OCI-LY1 (cell line): ENCODE measurements at regions not wholly inside any gene's neighbourhood (a gene's known extent, or its start where the extent isn't known, plus 50 kb on each side); places are given as distances from the start of the nearest gene placed in this dataset.

Experiments
- H2AFZ ChIP-seq: fragments of 200-600 bp; sonication (generic), shearing (Covaris generic); 2 replicates; pipeline ENCODE4 v1.6.0; 2014; ENCODE audit warnings: antibody characterized with exemption, mild to moderate bottlenecking, low read length
- H3F3A ChIP-seq: fragments of 200-600 bp; sonication (generic), shearing (Covaris generic); 2 replicates; pipeline ENCODE4 v1.6.0; 2014; ENCODE audit warnings: mild to moderate bottlenecking, antibody characterized with exemption, low read length, moderate library complexity; ENCODE audit not compliant: insufficient read depth
- H3K27ac ChIP-seq: fragments of 200-600 bp; sonication (generic); 2 replicates; pipeline ENCODE4 v1.5.1; 2014; ENCODE audit warnings: low read length, mixed run types, mild to moderate bottlenecking, low read depth; ENCODE audit not compliant: poor library complexity, severe bottlenecking
- H3K27me3 ChIP-seq: fragments of 200-600 bp; sonication (generic); 2 replicates; pipeline ENCODE4 v1.6.0; 2014; ENCODE audit warnings: antibody characterized with exemption, mild to moderate bottlenecking, low read length, moderate library complexity; ENCODE audit not compliant: insufficient read depth
- H3K36me3 ChIP-seq: fragments of 200-600 bp; sonication (generic); 2 replicates; pipeline ENCODE4 v1.6.1; 2014; ENCODE audit warnings: mild to moderate bottlenecking, antibody characterized with exemption, low read length, moderate library complexity, mixed read lengths; ENCODE audit not compliant: insufficient read depth
- H3K4me1 ChIP-seq: fragments of 200-600 bp; sonication (generic); 2 replicates; pipeline ENCODE4 v1.5.1; 2014; ENCODE audit warnings: mild to moderate bottlenecking, low read length, moderate library complexity; ENCODE audit not compliant: insufficient read depth, severe bottlenecking
- H3K4me2 ChIP-seq: fragments of 200-600 bp; sonication (generic), shearing (Covaris generic); 2 replicates; pipeline ENCODE4 v1.6.1; 2014; ENCODE audit warnings: low read length
- H3K4me3 ChIP-seq: fragments of 200-600 bp; sonication (generic); 2 replicates; pipeline ENCODE4 v1.5.1; 2014; ENCODE audit warnings: low read length, low read depth, mild to moderate bottlenecking, mixed read lengths; ENCODE audit not compliant: poor library complexity, severe bottlenecking
- H3K79me2 ChIP-seq: fragments of 200-600 bp; shearing (Covaris generic); 2 replicates; pipeline ENCODE4 v1.6.1; 2016; ENCODE audit warnings: mixed run types, low read length, mixed read lengths; ENCODE audit not compliant: insufficient read depth
- H3K9ac ChIP-seq: fragments of 200-600 bp; sonication (generic), shearing (Covaris generic); 2 replicates; pipeline ENCODE4 v1.6.1; 2014; ENCODE audit warnings: mild to moderate bottlenecking, low read length, mixed read lengths
- H3K9me2 ChIP-seq: fragments of 200-600 bp; sonication (generic), shearing (Covaris generic); 2 replicates; pipeline ENCODE4 v1.6.1; 2014; ENCODE audit warnings: low read depth, mild to moderate bottlenecking, low read length, mixed read lengths
- H3K9me3 ChIP-seq: fragments of 200-600 bp; shearing (Covaris generic); 2 replicates; pipeline ENCODE4 v1.6.1; 2014; ENCODE audit warnings: low read length, mixed read lengths
- H4K20me1 ChIP-seq: fragments of 200-600 bp; sonication (generic), shearing (Covaris generic); 2 replicates; pipeline ENCODE4 v1.6.0; 2016; ENCODE audit warnings: mild to moderate bottlenecking, low read length; ENCODE audit not compliant: insufficient read depth
- EZH2 ChIP-seq: fragments of 200-600 bp; sonication (generic), shearing (Covaris generic); IDR thresholded peaks from 2 replicates; pipeline ENCODE4 v1.8.0; 2017; ENCODE audit warnings: borderline replicate concordance, mixed run types, mild to moderate bottlenecking, antibody characterized with exemption, low read length, moderate library complexity, mixed read lengths
- TF ChIP-seq, protein P1 (sequence below): fragments of 200-600 bp; sonication (generic), shearing (Covaris generic); IDR thresholded peaks from 2 replicates; pipeline ENCODE4 v1.5.1; 2017; ENCODE audit warnings: mild to moderate bottlenecking, antibody characterized with exemption, low read length, moderate library complexity, mixed read lengths

GRCh38 chr1:14260480-14260879, 338.0 kb upstream of the KAZN start:
- no peaks in the 10 kb centered on the region for H3K27me3 ChIP-seq
- H3K9me2 ChIP-seq, result no peaks in the 10 kb centered on the region
- no peaks in the 10 kb centered on the region for H4K20me1 ChIP-seq
- TF ChIP-seq EZH2, result no peak
- TF ChIP-seq, protein P1, sequence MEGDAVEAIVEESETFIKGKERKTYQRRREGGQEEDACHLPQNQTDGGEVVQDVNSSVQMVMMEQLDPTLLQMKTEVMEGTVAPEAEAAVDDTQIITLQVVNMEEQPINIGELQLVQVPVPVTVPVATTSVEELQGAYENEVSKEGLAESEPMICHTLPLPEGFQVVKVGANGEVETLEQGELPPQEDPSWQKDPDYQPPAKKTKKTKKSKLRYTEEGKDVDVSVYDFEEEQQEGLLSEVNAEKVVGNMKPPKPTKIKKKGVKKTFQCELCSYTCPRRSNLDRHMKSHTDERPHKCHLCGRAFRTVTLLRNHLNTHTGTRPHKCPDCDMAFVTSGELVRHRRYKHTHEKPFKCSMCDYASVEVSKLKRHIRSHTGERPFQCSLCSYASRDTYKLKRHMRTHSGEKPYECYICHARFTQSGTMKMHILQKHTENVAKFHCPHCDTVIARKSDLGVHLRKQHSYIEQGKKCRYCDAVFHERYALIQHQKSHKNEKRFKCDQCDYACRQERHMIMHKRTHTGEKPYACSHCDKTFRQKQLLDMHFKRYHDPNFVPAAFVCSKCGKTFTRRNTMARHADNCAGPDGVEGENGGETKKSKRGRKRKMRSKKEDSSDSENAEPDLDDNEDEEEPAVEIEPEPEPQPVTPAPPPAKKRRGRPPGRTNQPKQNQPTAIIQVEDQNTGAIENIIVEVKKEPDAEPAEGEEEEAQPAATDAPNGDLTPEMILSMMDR, result no peak
- H3K27ac ChIP-seq, result no peak overlapping the region
- H3K9me3 ChIP-seq, result no peaks in the 10 kb centered on the region
- no peaks in the 10 kb centered on the region for H3K36me3 ChIP-seq
- no peaks in the 10 kb centered on the region for H3F3A ChIP-seq
- no peak overlapping the region for H3K4me2 ChIP-seq
- H3K4me3 ChIP-seq, result no peak overlapping the region
- no peak overlapping the region for H3K9ac ChIP-seq
- no peak overlapping the region for H2AFZ ChIP-seq
- no peaks in the 10 kb centered on the region for H3K4me1 ChIP-seq
- no peaks in the 10 kb centered on the region for H3K79me2 ChIP-seq

GRCh38 chr1:14261395-14261794, 337.1 kb upstream of the KAZN start:
- Histone ChIP-seq H3F3A (no peaks in the 10 kb centered on the region), H3K36me3 (no peaks in the 10 kb centered on the region), H3K4me3 (no peak overlapping the region), H3K79me2 (no peaks in the 10 kb centered on the region), H3K4me1 (no peaks in the 10 kb centered on the region), H3K9ac (no peak overlapping the region), H3K27ac (no peak overlapping the region), H4K20me1 (no peaks in the 10 kb centered on the region), H3K4me2 (no peak overlapping the region), H2AFZ (no peak overlapping the region), H3K9me2 (no peaks in the 10 kb centered on the region), H3K27me3 (no peaks in the 10 kb centered on the region), H3K9me3 (no peaks in the 10 kb centered on the region)
- no peak for TF ChIP-seq EZH2
- TF ChIP-seq, protein P1, result no peak

- H3K9ac ChIP-seq, result no peak overlapping the region
- no peaks in the 10 kb centered on the region for H3K36me3 ChIP-seq
- no peak overlapping the region for H3K4me3 ChIP-seq
- TF ChIP-seq, protein P1, result no peak
- no peak for TF ChIP-seq EZH2
- no peak overlapping the region for H3K4me2 ChIP-seq
- H3K9me2 ChIP-seq, result no peaks in the 10 kb centered on the region
- no peak overlapping the region for H3K27ac ChIP-seq
- H2AFZ ChIP-seq, result no peak overlapping the region
- no peaks in the 10 kb centered on the region for H3K4me1 ChIP-seq
- H4K20me1 ChIP-seq, result no peaks in the 10 kb centered on the region
- no peaks in the 10 kb centered on the region for H3K9me3 ChIP-seq
- no peaks in the 10 kb centered on the region for H3F3A ChIP-seq
- no peaks in the 10 kb centered on the region for H3K27me3 ChIP-seq
- no peaks in the 10 kb centered on the region for H3K79me2 ChIP-seq
Measured at GRCh38 chr1:14262637-14263036, 335.8 kb upstream of the KAZN start.
